DND-41 (cell line): ENCODE measurements at regions not wholly inside any gene's neighbourhood (a gene's known extent, or its start where the extent isn't known, plus 50 kb on each side); places are given as distances from the start of the nearest gene placed in this dataset.

ENCODE experiments used
- EZH2 ChIP-seq: IDR thresholded peaks from 3 replicates; pipeline ENCODE4 v1.6.1; 2012; ENCODE audit warnings: borderline replicate concordance, low read depth, mild to moderate bottlenecking, moderate library complexity, low read length, inconsistent platforms; ENCODE audit not compliant: severe bottlenecking
- TF ChIP-seq, protein P1 (sequence below): IDR thresholded peaks from 2 replicates; pipeline ENCODE4 v1.5.1; 2012; ENCODE audit warnings: borderline replicate concordance, low read length, moderate library complexity, mild to moderate bottlenecking; ENCODE audit not compliant: poor library complexity, severe bottlenecking; ENCODE audit errors: extremely low read depth

DNA sequence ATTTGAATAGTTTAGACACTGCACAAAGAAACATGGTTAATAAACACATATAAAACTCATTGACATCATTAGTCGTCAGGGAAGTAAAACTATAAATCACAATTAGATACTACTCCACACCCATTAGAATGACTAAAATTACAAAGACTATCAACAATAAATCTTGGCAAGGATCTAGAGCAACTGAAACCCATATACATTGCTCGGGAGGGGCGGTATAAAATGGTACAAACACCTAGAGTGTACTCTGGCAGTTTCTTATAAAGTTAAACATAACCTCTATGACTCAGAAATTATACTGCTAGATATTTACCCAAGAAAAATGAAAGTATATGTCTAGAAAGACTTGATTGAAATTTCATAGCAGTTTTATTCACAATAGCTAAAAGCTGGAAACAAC, 434.2 kb downstream of the RWDD3 start:
- TF ChIP-seq, protein P1, sequence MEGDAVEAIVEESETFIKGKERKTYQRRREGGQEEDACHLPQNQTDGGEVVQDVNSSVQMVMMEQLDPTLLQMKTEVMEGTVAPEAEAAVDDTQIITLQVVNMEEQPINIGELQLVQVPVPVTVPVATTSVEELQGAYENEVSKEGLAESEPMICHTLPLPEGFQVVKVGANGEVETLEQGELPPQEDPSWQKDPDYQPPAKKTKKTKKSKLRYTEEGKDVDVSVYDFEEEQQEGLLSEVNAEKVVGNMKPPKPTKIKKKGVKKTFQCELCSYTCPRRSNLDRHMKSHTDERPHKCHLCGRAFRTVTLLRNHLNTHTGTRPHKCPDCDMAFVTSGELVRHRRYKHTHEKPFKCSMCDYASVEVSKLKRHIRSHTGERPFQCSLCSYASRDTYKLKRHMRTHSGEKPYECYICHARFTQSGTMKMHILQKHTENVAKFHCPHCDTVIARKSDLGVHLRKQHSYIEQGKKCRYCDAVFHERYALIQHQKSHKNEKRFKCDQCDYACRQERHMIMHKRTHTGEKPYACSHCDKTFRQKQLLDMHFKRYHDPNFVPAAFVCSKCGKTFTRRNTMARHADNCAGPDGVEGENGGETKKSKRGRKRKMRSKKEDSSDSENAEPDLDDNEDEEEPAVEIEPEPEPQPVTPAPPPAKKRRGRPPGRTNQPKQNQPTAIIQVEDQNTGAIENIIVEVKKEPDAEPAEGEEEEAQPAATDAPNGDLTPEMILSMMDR: no peak
- no peak for TF ChIP-seq EZH2
